ENCODE measurements at regions not wholly inside any gene's neighbourhood (a gene's known extent, or its start where the extent isn't known, plus 50 kb on each side); places are given as distances from the start of the nearest gene placed in this dataset.

- no peaks in the 10 kb centered on the region for H3K36me3 ChIP-seq (ENCODE audit: control insufficient read depth, insufficient read depth, low read length)
- H3K27me3 ChIP-seq (ENCODE audit: control insufficient read depth, insufficient read depth, low read length): peaks cover 20% of the 10 kb centered on the region
- no peak for TF ChIP-seq CTCF (IDR thresholded peaks at IDR 0.05; ENCODE audit: insufficient read depth, low read length, poor library complexity, severe bottlenecking)
- H3K4me3 ChIP-seq (ENCODE audit: low read depth, low read length): no peak overlapping the region
- DNase-seq (ENCODE audit: low read depth): no peak
These were observed 186.4 kb downstream of the MELK start for GRCh38 chr9:36759141-36759540.

GRCh38 chr9:36759976-36760375 lies 187.3 kb downstream of the MELK start:
- Histone ChIP-seq H3K4me3 (ENCODE audit: low read depth, low read length) (no peak overlapping the region), H3K27me3 (ENCODE audit: control insufficient read depth, insufficient read depth, low read length) (peaks cover 24% of the 10 kb centered on the region), H3K36me3 (ENCODE audit: control insufficient read depth, insufficient read depth, low read length) (no peaks in the 10 kb centered on the region)
- TF ChIP-seq CTCF (IDR thresholded peaks at IDR 0.05; ENCODE audit: insufficient read depth, low read length, poor library complexity, severe bottlenecking): no peak
- no peak for DNase-seq (ENCODE audit: low read depth)

- Histone ChIP-seq H3K4me3 (ENCODE audit: low read depth, low read length) (no peak overlapping the region), H3K36me3 (ENCODE audit: control insufficient read depth, insufficient read depth, low read length) (no peaks in the 10 kb centered on the region), H3K27me3 (ENCODE audit: control insufficient read depth, insufficient read depth, low read length) (peaks cover 27% of the 10 kb centered on the region)
- DNase-seq (ENCODE audit: low read depth): no peak
- TF ChIP-seq CTCF (IDR thresholded peaks at IDR 0.05; ENCODE audit: insufficient read depth, low read length, poor library complexity, severe bottlenecking): no peak
These were observed 188.1 kb downstream of the MELK start for GRCh38 chr9:36760667-36761420.

- H3K4me3 ChIP-seq (ENCODE audit: low read depth, low read length): no peak overlapping the region
- no peaks in the 10 kb centered on the region for H3K36me3 ChIP-seq (ENCODE audit: control insufficient read depth, insufficient read depth, low read length)
- DNase-seq (ENCODE audit: low read depth): no peak
- H3K27me3 ChIP-seq (ENCODE audit: control insufficient read depth, insufficient read depth, low read length): peaks cover 34% of the 10 kb centered on the region
- no peak for TF ChIP-seq CTCF (IDR thresholded peaks at IDR 0.05; ENCODE audit: insufficient read depth, low read length, poor library complexity, severe bottlenecking)
These were observed 190.3 kb downstream of the MELK start for GRCh38 chr9:36762958-36763357.

GRCh38 chr9:36763778-36764177 lies 191.1 kb downstream of the MELK start:
- H3K36me3 ChIP-seq (ENCODE audit: control insufficient read depth, insufficient read depth, low read length): no peaks in the 10 kb centered on the region
- H3K4me3 ChIP-seq (ENCODE audit: low read depth, low read length): no peak overlapping the region
- TF ChIP-seq CTCF (IDR thresholded peaks at IDR 0.05; ENCODE audit: insufficient read depth, low read length, poor library complexity, severe bottlenecking): no peak
- H3K27me3 ChIP-seq (ENCODE audit: control insufficient read depth, insufficient read depth, low read length): peaks cover 38% of the 10 kb centered on the region
- no peak for DNase-seq (ENCODE audit: low read depth)

Measured in kidney epithelial cell (primary cell).